DND-41 (cell line): ENCODE measurements at regions not wholly inside any gene's neighbourhood (a gene's known extent, or its start where the extent isn't known, plus 50 kb on each side); places are given as distances from the start of the nearest gene placed in this dataset.

Experiments used
- CTCF ChIP-seq: IDR thresholded peaks from 2 replicates; pipeline ENCODE4 v1.5.1; 2012; ENCODE audit warnings: borderline replicate concordance, low read length, moderate library complexity, mild to moderate bottlenecking; ENCODE audit not compliant: poor library complexity, severe bottlenecking; ENCODE audit errors: extremely low read depth
- EZH2 ChIP-seq: IDR thresholded peaks from 3 replicates; pipeline ENCODE4 v1.6.1; 2012; ENCODE audit warnings: borderline replicate concordance, low read depth, mild to moderate bottlenecking, moderate library complexity, low read length, inconsistent platforms; ENCODE audit not compliant: severe bottlenecking

- TF ChIP-seq CTCF: no peak
- no peak for TF ChIP-seq EZH2
Observed at GRCh38 chr9:90432951-90433350, 209.7 kb downstream of the DIRAS2 start.
